H9 (cell line): ENCODE measurements at regions not wholly inside any gene's neighbourhood (a gene's known extent, or its start where the extent isn't known, plus 50 kb on each side); places are given as distances from the start of the nearest gene placed in this dataset.

Experiments used
- DNase-seq: peaks from one replicate; pipeline ENCODE4 v3.0.0-alpha.2; 2017
- H2AFZ ChIP-seq: one replicate; pipeline ENCODE4 v1.6.1; 2013; ENCODE audit warnings: mild to moderate bottlenecking, low read length, control low read depth, moderate library complexity
- H2AK5ac ChIP-seq: 2 replicates; pipeline ENCODE4 v1.6.1; 2013; ENCODE audit warnings: low read length, control low read depth, mixed read lengths; ENCODE audit not compliant: insufficient read length
- H2BK120ac ChIP-seq: one replicate; pipeline ENCODE4 v1.6.1; 2013; ENCODE audit warnings: low read depth, mild to moderate bottlenecking, low read length, control low read depth, inconsistent platforms; ENCODE audit not compliant: poor library complexity, severe bottlenecking
- H2BK12ac ChIP-seq: 2 replicates; pipeline ENCODE4 v1.6.1; 2013; ENCODE audit warnings: low read length, control low read depth, mixed read lengths, low read depth; ENCODE audit not compliant: insufficient read length
- H2BK15ac ChIP-seq: 2 replicates; pipeline ENCODE4 v1.6.1; 2013; ENCODE audit warnings: low read depth, low read length, control low read depth
- H2BK20ac ChIP-seq: one replicate; pipeline ENCODE4 v1.6.1; 2013; ENCODE audit warnings: low read depth, mild to moderate bottlenecking, low read length, control low read depth, inconsistent platforms; ENCODE audit not compliant: poor library complexity, severe bottlenecking
- H2BK5ac ChIP-seq: 2 replicates; pipeline ENCODE4 v1.6.1; 2013; ENCODE audit warnings: low read length, control low read depth, mixed read lengths; ENCODE audit not compliant: insufficient read length
- H3K14ac ChIP-seq: 2 replicates; pipeline ENCODE4 v1.6.1; 2013; ENCODE audit warnings: low read length, control low read depth; ENCODE audit not compliant: insufficient read depth
- H3K18ac ChIP-seq: 2 replicates; pipeline ENCODE4 v1.6.1; 2013; ENCODE audit warnings: low read depth, mild to moderate bottlenecking, mixed read lengths, low read length, control low read depth; ENCODE audit not compliant: insufficient read length
- H3K23ac ChIP-seq: 2 replicates; pipeline ENCODE4 v1.6.1; 2013; ENCODE audit warnings: low read length, control low read depth, mixed read lengths, low read depth; ENCODE audit not compliant: insufficient read length
- H3K23me2 ChIP-seq: 2 replicates; pipeline ENCODE4 v1.6.1; 2013; ENCODE audit warnings: low read depth, mild to moderate bottlenecking, mixed read lengths, low read length, control low read depth; ENCODE audit not compliant: insufficient read length, poor library complexity, severe bottlenecking
- H3K27ac ChIP-seq: 2 replicates; pipeline ENCODE4 v1.5.1; 2013; ENCODE audit warnings: low read length, control low read depth, mixed read lengths, low read depth; ENCODE audit not compliant: insufficient read length
- H3K27me3 ChIP-seq: 2 replicates; pipeline ENCODE4 v1.6.1; 2013; ENCODE audit warnings: low read length, control low read depth, inconsistent platforms; ENCODE audit not compliant: insufficient read depth
- H3K4ac ChIP-seq: 2 replicates; pipeline ENCODE4 v1.6.1; 2013; ENCODE audit warnings: low read depth, mild to moderate bottlenecking, control low read depth, inconsistent platforms, low read length, moderate library complexity
- H3K4me1 ChIP-seq: 2 replicates; pipeline ENCODE4 v1.6.1; 2013; ENCODE audit warnings: low read length, control low read depth, inconsistent platforms; ENCODE audit not compliant: insufficient read depth
- H3K4me2 ChIP-seq: 2 replicates; pipeline ENCODE4 v1.6.1; 2013; ENCODE audit warnings: low read length, control low read depth, mixed read lengths; ENCODE audit not compliant: insufficient read length, insufficient read depth
- H3K56ac ChIP-seq: 2 replicates; pipeline ENCODE4 v1.6.1; 2013; ENCODE audit warnings: low read depth, mild to moderate bottlenecking, mixed read lengths, low read length, control low read depth; ENCODE audit not compliant: insufficient read length
- H3K79me1 ChIP-seq: 2 replicates; pipeline ENCODE4 v1.6.1; 2013; ENCODE audit warnings: low read depth, mild to moderate bottlenecking, moderate library complexity, low read length, control low read depth, inconsistent platforms; ENCODE audit not compliant: insufficient read depth, poor library complexity, severe bottlenecking
- H3K79me2 ChIP-seq: 2 replicates; pipeline ENCODE4 v1.6.1; 2013; ENCODE audit warnings: low read length, control low read depth, inconsistent platforms; ENCODE audit not compliant: insufficient read depth
- H3K9ac ChIP-seq: 2 replicates; pipeline ENCODE4 v1.6.1; 2013; ENCODE audit warnings: low read length, control low read depth, mixed read lengths; ENCODE audit not compliant: insufficient read length; ENCODE audit errors: extremely low read depth
- H3K9me3 ChIP-seq: one replicate; pipeline ENCODE4 v1.6.1; 2013; ENCODE audit warnings: low read depth, low read length, inconsistent platforms; ENCODE audit not compliant: control insufficient read depth
- H3T11ph ChIP-seq: one replicate; pipeline ENCODE4 v1.6.1; 2013; ENCODE audit warnings: mild to moderate bottlenecking, low read length, control low read depth, inconsistent platforms
- H4K20me1 ChIP-seq: one replicate; pipeline ENCODE4 v1.6.1; 2013; ENCODE audit not compliant: control insufficient read depth, insufficient read length, insufficient read depth
- H4K5ac ChIP-seq: 2 replicates; pipeline ENCODE4 v1.6.1; 2013; ENCODE audit warnings: low read depth, mild to moderate bottlenecking, mixed read lengths, low read length, control low read depth; ENCODE audit not compliant: insufficient read length
- H4K8ac ChIP-seq: replicated peaks from 2 replicates; pipeline ENCODE4 v1.6.1; 2013; ENCODE audit warnings: low read length, control low read depth, mixed read lengths, low read depth; ENCODE audit not compliant: insufficient read length
- H4K91ac ChIP-seq: 2 replicates; pipeline ENCODE4 v1.6.1; 2013; ENCODE audit warnings: low read depth, mild to moderate bottlenecking, moderate library complexity, mixed read lengths, low read length, control low read depth; ENCODE audit not compliant: insufficient read length
- H3K27ac Mint-ChIP-seq, 3 experiments: 2 replicates in 2 of 3; 3 replicates in 1 of 3; pipeline ENCODE4 v1.8.0; 2020 to 2021; ENCODE audit warnings: mixed read lengths in 3 of 3, mild to moderate bottlenecking in 1 of 3, moderate library complexity in 1 of 3
- H3K27me3 Mint-ChIP-seq: 2 replicates; pipeline ENCODE4 v1.8.0; 2021; ENCODE audit warnings: low read depth, mild to moderate bottlenecking, moderate library complexity, mixed read lengths
- H3K36me3 Mint-ChIP-seq, 3 experiments: 2 replicates in 2 of 3; 3 replicates in 1 of 3; pipeline ENCODE4 v1.8.0; 2020 to 2021; ENCODE audit warnings: low read depth in 3 of 3, mixed read lengths in 3 of 3; ENCODE audit not compliant: insufficient read depth in 1 of 3
- H3K4me1 Mint-ChIP-seq, 2 experiments: 2 replicates each; pipeline ENCODE4 v1.8.0; 2020; ENCODE audit warnings: mixed read lengths in 2 of 2
- H3K4me3 Mint-ChIP-seq, 2 experiments: 2 replicates in 1 of 2; 3 replicates in 1 of 2; pipeline ENCODE4 v1.8.0; 2020 to 2021; ENCODE audit warnings: mild to moderate bottlenecking in 2 of 2, mixed read lengths in 2 of 2, moderate library complexity in 1 of 2
- H3K9me3 Mint-ChIP-seq, 2 experiments: 2 replicates in 1 of 2; 3 replicates in 1 of 2; pipeline ENCODE4 v1.8.0; 2020; ENCODE audit warnings: mild to moderate bottlenecking in 2 of 2, mixed read lengths in 2 of 2, moderate library complexity in 1 of 2
- WGBS: extraction: QIAGEN DNeasy Blood & Tissue Kit; methylation state at CpG from one replicate; pipeline ENCODE4 v1.1.7; 2013; ENCODE audit warnings: missing lambda C conversion rate, low lambda C conversion rate, mixed read lengths; ENCODE audit not compliant: insufficient read length; ENCODE audit errors: extremely low coverage; 5-methylcytosine and 5-hydroxymethylcytosine counted together
- TF ChIP-seq, protein P1 (sequence below): fragments of 200-600 bp; sonication (generic); conservative IDR thresholded peaks from 3 replicates; pipeline ENCODE4 v1.8.0; 2021; ENCODE audit warnings: antibody characterized with exemption, mild to moderate bottlenecking

DNA sequence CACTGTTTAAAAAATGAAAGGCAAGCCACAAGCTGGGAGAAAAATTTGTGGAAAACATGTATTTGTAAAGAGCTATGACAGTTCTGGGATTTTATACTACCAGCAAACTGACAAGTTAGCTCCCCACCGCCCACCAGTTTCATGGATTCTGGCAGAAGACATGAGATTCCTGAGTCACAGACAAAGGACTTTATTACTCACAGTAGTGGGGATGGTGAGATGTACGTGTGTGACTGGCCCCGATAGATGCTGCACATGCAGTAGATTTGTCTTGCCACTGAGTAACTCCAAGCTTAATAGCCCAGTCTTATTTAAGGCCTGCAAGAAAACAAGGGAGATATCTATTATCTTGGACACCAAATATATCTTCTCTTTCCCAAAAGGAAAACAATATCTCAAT is 281.7 kb downstream of the AHR start:
- peaks cover 0 to 16% (median 3%) of the 10 kb centered on the region in 3 experiments; a peak in 4 of 7 replicates for H3K36me3 Mint-ChIP-seq
- Histone ChIP-seq H2BK120ac (no peak overlapping the region), H4K20me1 (no peaks in the 10 kb centered on the region), H4K5ac (no peak overlapping the region), H3K79me1 (no peaks in the 10 kb centered on the region), H3K4ac (no peak overlapping the region), H3K27ac (no peak overlapping the region), H4K8ac (no peak overlapping the region), H3K23me2 (no peaks in the 10 kb centered on the region), H3K4me1 (no peaks in the 10 kb centered on the region), H3K9ac (no peak overlapping the region), H2BK15ac (no peak overlapping the region), H3K23ac (no peak overlapping the region), H2BK12ac (no peak overlapping the region), H2AK5ac (no peak overlapping the region), H3K18ac (no peak overlapping the region), H3K56ac (no peak overlapping the region), H3K9me3 (no peaks in the 10 kb centered on the region), H2BK20ac (no peak overlapping the region), H3K79me2 (no peaks in the 10 kb centered on the region), H2BK5ac (no peak overlapping the region), H2AFZ (no peak overlapping the region), H3K27me3 (no peaks in the 10 kb centered on the region), H3K4me2 (no peak overlapping the region), H3T11ph (no peak overlapping the region), H3K14ac (no peak overlapping the region), H4K91ac (no peak overlapping the region)
- peaks cover 18 to 21% of the 10 kb centered on the region in 2 experiments; a peak in 4 of 5 replicates for H3K9me3 Mint-ChIP-seq
- DNase-seq: no peak
- peaks cover 3% of the 10 kb centered on the region; the same call in 1 of the 2 replicates for H3K27me3 Mint-ChIP-seq
- no peaks in the 10 kb centered on the region for H3K4me1 Mint-ChIP-seq
- H3K27ac Mint-ChIP-seq: no peak overlapping the region
- no CpG with 5 or more reads among the region's 3 CpGs for WGBS
- TF ChIP-seq, protein P1, sequence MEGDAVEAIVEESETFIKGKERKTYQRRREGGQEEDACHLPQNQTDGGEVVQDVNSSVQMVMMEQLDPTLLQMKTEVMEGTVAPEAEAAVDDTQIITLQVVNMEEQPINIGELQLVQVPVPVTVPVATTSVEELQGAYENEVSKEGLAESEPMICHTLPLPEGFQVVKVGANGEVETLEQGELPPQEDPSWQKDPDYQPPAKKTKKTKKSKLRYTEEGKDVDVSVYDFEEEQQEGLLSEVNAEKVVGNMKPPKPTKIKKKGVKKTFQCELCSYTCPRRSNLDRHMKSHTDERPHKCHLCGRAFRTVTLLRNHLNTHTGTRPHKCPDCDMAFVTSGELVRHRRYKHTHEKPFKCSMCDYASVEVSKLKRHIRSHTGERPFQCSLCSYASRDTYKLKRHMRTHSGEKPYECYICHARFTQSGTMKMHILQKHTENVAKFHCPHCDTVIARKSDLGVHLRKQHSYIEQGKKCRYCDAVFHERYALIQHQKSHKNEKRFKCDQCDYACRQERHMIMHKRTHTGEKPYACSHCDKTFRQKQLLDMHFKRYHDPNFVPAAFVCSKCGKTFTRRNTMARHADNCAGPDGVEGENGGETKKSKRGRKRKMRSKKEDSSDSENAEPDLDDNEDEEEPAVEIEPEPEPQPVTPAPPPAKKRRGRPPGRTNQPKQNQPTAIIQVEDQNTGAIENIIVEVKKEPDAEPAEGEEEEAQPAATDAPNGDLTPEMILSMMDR: no peak
- no peak overlapping the region for H3K4me3 Mint-ChIP-seq
